OCI-LY1 (cell line): ENCODE measurements at regions not wholly inside any gene's neighbourhood (a gene's known extent, or its start where the extent isn't known, plus 50 kb on each side); places are given as distances from the start of the nearest gene placed in this dataset.

ENCODE experiments used
- CTCF ChIP-seq: fragments of 200-600 bp; sonication (generic), shearing (Covaris generic); IDR thresholded peaks from 2 replicates; pipeline ENCODE4 v1.5.1; 2017; ENCODE audit warnings: mild to moderate bottlenecking, antibody characterized with exemption, low read length, moderate library complexity, mixed read lengths
- EZH2 ChIP-seq: fragments of 200-600 bp; sonication (generic), shearing (Covaris generic); IDR thresholded peaks from 2 replicates; pipeline ENCODE4 v1.8.0; 2017; ENCODE audit warnings: borderline replicate concordance, mixed run types, mild to moderate bottlenecking, antibody characterized with exemption, low read length, moderate library complexity, mixed read lengths

- TF ChIP-seq CTCF (no peak), EZH2 (no peak)
Observed at GRCh38 chr21:26280148-26280547, 109.6 kb upstream of the APP start.
